ENCODE measurements at regions not wholly inside any gene's neighbourhood (a gene's known extent, or its start where the extent isn't known, plus 50 kb on each side); places are given as distances from the start of the nearest gene placed in this dataset.

DNA sequence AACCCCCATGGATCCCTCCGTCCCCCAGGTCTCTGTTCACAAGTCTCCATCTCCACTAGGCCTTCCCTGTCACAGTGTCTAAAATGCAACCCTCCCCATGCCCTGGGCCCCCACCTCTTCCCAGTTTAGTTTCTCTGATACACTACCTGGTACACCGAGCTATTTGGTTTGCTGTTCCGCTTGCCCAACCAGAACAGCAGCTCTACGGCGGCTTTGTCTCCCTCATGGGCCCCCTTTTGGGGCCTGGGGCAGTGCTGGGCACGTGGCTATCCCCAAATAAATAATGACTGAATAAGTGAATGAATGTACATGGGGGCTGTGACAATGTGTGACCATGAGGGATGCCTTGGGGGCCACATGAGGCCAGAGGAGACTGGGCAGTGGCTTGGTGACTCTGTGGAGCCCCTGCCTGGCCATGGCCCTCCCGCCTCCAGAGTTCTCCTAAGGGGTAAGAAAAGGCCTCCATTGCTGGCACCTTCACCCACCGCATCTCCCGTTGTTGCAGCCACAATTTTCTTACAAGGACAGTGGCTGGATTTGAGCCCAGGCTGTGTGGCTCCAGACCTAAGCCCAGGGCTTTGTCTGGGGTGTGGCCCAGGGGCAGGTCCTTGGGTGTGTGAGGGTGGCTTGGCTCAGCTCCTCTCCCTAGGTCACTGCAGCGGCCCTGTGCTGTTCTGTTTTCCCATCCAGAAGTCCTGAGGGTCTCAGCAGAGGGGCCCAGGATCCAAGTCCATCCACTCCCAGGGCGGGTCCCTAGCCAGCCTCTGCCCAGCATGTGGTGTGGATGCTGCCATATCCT lies 408.5 kb upstream of the SULF2 start:
- TF ChIP-seq, protein P1, sequence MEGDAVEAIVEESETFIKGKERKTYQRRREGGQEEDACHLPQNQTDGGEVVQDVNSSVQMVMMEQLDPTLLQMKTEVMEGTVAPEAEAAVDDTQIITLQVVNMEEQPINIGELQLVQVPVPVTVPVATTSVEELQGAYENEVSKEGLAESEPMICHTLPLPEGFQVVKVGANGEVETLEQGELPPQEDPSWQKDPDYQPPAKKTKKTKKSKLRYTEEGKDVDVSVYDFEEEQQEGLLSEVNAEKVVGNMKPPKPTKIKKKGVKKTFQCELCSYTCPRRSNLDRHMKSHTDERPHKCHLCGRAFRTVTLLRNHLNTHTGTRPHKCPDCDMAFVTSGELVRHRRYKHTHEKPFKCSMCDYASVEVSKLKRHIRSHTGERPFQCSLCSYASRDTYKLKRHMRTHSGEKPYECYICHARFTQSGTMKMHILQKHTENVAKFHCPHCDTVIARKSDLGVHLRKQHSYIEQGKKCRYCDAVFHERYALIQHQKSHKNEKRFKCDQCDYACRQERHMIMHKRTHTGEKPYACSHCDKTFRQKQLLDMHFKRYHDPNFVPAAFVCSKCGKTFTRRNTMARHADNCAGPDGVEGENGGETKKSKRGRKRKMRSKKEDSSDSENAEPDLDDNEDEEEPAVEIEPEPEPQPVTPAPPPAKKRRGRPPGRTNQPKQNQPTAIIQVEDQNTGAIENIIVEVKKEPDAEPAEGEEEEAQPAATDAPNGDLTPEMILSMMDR (IDR thresholded peaks at IDR 0.05): no peak
- TF ChIP-seq POLR2A (IDR thresholded peaks at IDR 0.05): no peak

All from right lobe of liver (tissue), 4 donors.